NOMO-1 treated with DMSO at 0.1 percent for 48 hours (cell line): ENCODE measurements at regions not wholly inside any gene's neighbourhood (a gene's known extent, or its start where the extent isn't known, plus 50 kb on each side); places are given as distances from the start of the nearest gene placed in this dataset.

Experiments
- DNase-seq: peaks from one replicate; lab custom pipeline; 2025; ENCODE audit not compliant: unreplicated experiment; lab: John Stamatoyannopoulos, UW

- DNase-seq, result no peak
These were observed 91.2 kb upstream of the NAALADL2 start for GRCh38 chr3:174767853-174768382.

GRCh38 chr3:174769171-174769570, 90.0 kb upstream of the NAALADL2 start:
- no peak for DNase-seq

GRCh38 chr3:174775603-174776002, 83.5 kb upstream of the NAALADL2 start:
- DNase-seq, result no peak

- no peak for DNase-seq
These were observed 83.0 kb upstream of the NAALADL2 start for GRCh38 chr3:174776123-174776522.

- no peak for DNase-seq
These were observed 82.5 kb upstream of the NAALADL2 start for GRCh38 chr3:174776636-174777035.

- DNase-seq, result no peak
These were observed 81.3 kb upstream of the NAALADL2 start for GRCh38 chr3:174777813-174778212.

GRCh38 chr3:174783502-174783901, 75.6 kb upstream of the NAALADL2 start:
- no peak for DNase-seq

GRCh38 chr3:174784206-174784934, 74.8 kb upstream of the NAALADL2 start:
- DNase-seq, result no peak

GRCh38 chr3:174786825-174787224, 72.3 kb upstream of the NAALADL2 start:
- DNase-seq, result no peak

- DNase-seq, result no peak
These were observed 68.0 kb upstream of the NAALADL2 start for GRCh38 chr3:174791161-174791560.

- DNase-seq, result no peak
These were observed 66.3 kb upstream of the NAALADL2 start for GRCh38 chr3:174792864-174793263.
